ENCODE measurements at regions not wholly inside any gene's neighbourhood (a gene's known extent, or its start where the extent isn't known, plus 50 kb on each side); places are given as distances from the start of the nearest gene placed in this dataset.

GRCh38 chr5:103638979-103639378, 76.4 kb upstream of the NUDT12 start:
- DNase-seq (no peak), ATAC-seq (no peak)
- no peak overlapping the region for H3K4me3 ChIP-seq
- H3K4me1 ChIP-seq = no peaks in the 10 kb centered on the region
- intact Hi-C loops (cut with DNase I; ENCODE audit: low total_unique reads) = no loop called here
- no peaks in the 10 kb centered on the region for H3K27me3 ChIP-seq
- H3K36me3 ChIP-seq = no peaks in the 10 kb centered on the region
- H3K9me3 ChIP-seq = no peaks in the 10 kb centered on the region
- in situ Hi-C loops (cut with MboI; ENCODE audit: low sequenced_read_pairs in 4 of 4) = no loop called here
- no peak for TF ChIP-seq POLR2A (IDR thresholded peaks at IDR 0.05)
- no peak for TF ChIP-seq CTCF (IDR thresholded peaks at IDR 0.05 in 4 of 5, conservative IDR thresholded peaks at IDR 0.05 in 1 of 5)
- no peak overlapping the region for H3K27ac ChIP-seq

- no peak for TF ChIP-seq CTCF (IDR thresholded peaks at IDR 0.05 in 4 of 5, conservative IDR thresholded peaks at IDR 0.05 in 1 of 5)
- no peak for TF ChIP-seq POLR2A (IDR thresholded peaks at IDR 0.05)
- DNase-seq = no peak
- H3K4me3 ChIP-seq = no peak overlapping the region
- no peaks in the 10 kb centered on the region for H3K27me3 ChIP-seq
- H3K36me3 ChIP-seq = no peaks in the 10 kb centered on the region
- intact Hi-C loops (cut with DNase I; ENCODE audit: low total_unique reads) = no loop called here
- H3K4me1 ChIP-seq = no peaks in the 10 kb centered on the region
- no peak overlapping the region for H3K27ac ChIP-seq
- in situ Hi-C loops (cut with MboI; ENCODE audit: low sequenced_read_pairs in 4 of 4) = no loop called here
- H3K9me3 ChIP-seq = no peaks in the 10 kb centered on the region
- ATAC-seq = no peak
Observed at GRCh38 chr5:103624675-103625074, 62.1 kb upstream of the NUDT12 start.

GRCh38 chr5:103624035-103624480, 61.5 kb upstream of the NUDT12 start:
- in situ Hi-C loops (cut with MboI; ENCODE audit: low sequenced_read_pairs in 4 of 4) = no loop called here
- Histone ChIP-seq H3K36me3 (no peaks in the 10 kb centered on the region), H3K27ac (no peak overlapping the region), H3K4me1 (no peaks in the 10 kb centered on the region), H3K27me3 (no peaks in the 10 kb centered on the region), H3K9me3 (no peaks in the 10 kb centered on the region), H3K4me3 (no peak overlapping the region)
- TF ChIP-seq CTCF (IDR thresholded peaks at IDR 0.05 in 4 of 5, conservative IDR thresholded peaks at IDR 0.05 in 1 of 5) (no peak), POLR2A (IDR thresholded peaks at IDR 0.05) (no peak)
- no peak for ATAC-seq
- intact Hi-C loops (cut with DNase I; ENCODE audit: low total_unique reads) = no loop called here
- no peak for DNase-seq

GRCh38 chr5:103623425-103623824, 60.8 kb upstream of the NUDT12 start:
- DNase-seq = no peak
- Histone ChIP-seq H3K36me3 (no peaks in the 10 kb centered on the region), H3K9me3 (no peaks in the 10 kb centered on the region), H3K27ac (no peak overlapping the region), H3K27me3 (no peaks in the 10 kb centered on the region), H3K4me3 (no peak overlapping the region), H3K4me1 (no peaks in the 10 kb centered on the region)
- TF ChIP-seq POLR2A (IDR thresholded peaks at IDR 0.05) (no peak), CTCF (IDR thresholded peaks at IDR 0.05 in 4 of 5, conservative IDR thresholded peaks at IDR 0.05 in 1 of 5) (no peak)
- ATAC-seq = no peak
- intact Hi-C loops (cut with DNase I; ENCODE audit: low total_unique reads) = no loop called here
- in situ Hi-C loops (cut with MboI; ENCODE audit: low sequenced_read_pairs in 4 of 4) = no loop called here

GRCh38 chr5:103621548-103621930, 59.0 kb upstream of the NUDT12 start:
- no peak for TF ChIP-seq CTCF (IDR thresholded peaks at IDR 0.05 in 4 of 5, conservative IDR thresholded peaks at IDR 0.05 in 1 of 5)
- no peak for TF ChIP-seq POLR2A (IDR thresholded peaks at IDR 0.05)
- no peak overlapping the region for H3K4me3 ChIP-seq
- H3K27ac ChIP-seq = no peak overlapping the region
- no peaks in the 10 kb centered on the region for H3K9me3 ChIP-seq
- no peaks in the 10 kb centered on the region for H3K27me3 ChIP-seq
- DNase-seq (no peak), ATAC-seq (no peak)
- intact Hi-C loops (cut with DNase I; ENCODE audit: low total_unique reads) (no loop called here), in situ Hi-C loops (cut with MboI; ENCODE audit: low sequenced_read_pairs in 4 of 4) (no loop called here)
- H3K4me1 ChIP-seq = no peaks in the 10 kb centered on the region
- no peaks in the 10 kb centered on the region for H3K36me3 ChIP-seq
